ENCODE measurements at regions not wholly inside any gene's neighbourhood (a gene's known extent, or its start where the extent isn't known, plus 50 kb on each side); places are given as distances from the start of the nearest gene placed in this dataset.

DNA sequence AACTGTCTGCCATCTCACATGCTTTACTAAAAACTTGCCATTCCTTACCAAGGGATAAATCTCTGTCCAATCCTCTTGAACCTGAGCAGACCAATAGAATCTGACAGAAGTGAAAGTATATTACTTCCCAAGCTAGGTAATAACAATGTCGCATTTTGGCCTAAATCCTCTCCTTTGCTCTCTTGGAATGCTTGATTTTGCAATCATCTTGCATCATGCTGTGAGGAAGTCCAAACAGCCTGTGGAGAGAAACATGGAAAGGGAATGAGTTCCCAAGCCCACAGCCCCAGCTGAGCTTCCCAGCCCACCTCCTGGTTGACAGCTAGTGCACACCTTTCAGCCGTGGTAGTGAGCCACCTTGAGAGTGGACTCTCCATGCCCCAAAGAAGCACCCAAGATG, 540.6 kb downstream of the STK39 start:
- ChIA-PET CTCF (no interaction called here), POLR2A (no interaction called here)
- TF ChIP-seq CTBP1 (IDR thresholded peaks at IDR 0.05; ENCODE audit: borderline replicate concordance) (no peak), TARDBP (IDR thresholded peaks at IDR 0.05) (no peak), LEF1 (IDR thresholded peaks at IDR 0.05; ENCODE audit: borderline replicate concordance) (no peak), ZNF384 (IDR thresholded peaks at IDR 0.05) (no peak), PKNOX1 (IDR thresholded peaks at IDR 0.05) (no peak), ARNT (IDR thresholded peaks at IDR 0.05) (no peak), BHLHE40 (IDR thresholded peaks at IDR 0.05; ENCODE audit: borderline replicate concordance) (no peak), HDGF (IDR thresholded peaks at IDR 0.05; ENCODE audit: borderline replicate concordance) (no peak), SUZ12 (IDR thresholded peaks at IDR 0.05) (no peak)
- no peak for DNase-seq (ENCODE audit: extremely low spot score)

DNA sequence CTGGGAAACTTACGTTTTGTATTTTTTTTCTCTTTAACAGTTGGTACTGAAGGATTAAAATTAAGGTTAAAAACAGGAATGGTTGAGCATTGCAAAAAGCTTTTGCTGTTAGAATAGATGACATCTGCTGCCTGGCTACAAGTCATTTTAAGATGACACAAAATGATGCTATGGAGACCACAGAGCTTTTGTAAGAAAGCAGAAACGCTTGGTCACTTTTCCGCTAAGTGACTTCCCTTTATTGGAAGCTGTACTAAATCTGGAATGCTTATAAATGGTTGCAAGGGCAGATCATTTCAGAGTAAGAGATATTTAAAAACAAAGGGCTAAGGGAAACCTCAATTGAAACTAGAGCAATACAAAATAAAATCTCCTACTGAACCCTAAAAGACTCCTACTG, 544.0 kb downstream of the STK39 start:
- TF ChIP-seq SP1 (IDR thresholded peaks at IDR 0.05) (no peak), FOXK2 (IDR thresholded peaks at IDR 0.05) (no peak), ELF4 (IDR thresholded peaks at IDR 0.05) (no peak)
- ChIA-PET POLR2A (no interaction called here), CTCF (no interaction called here)
- no peak for DNase-seq (ENCODE audit: extremely low spot score)

GRCh38 chr2:167702227-167702626, 545.2 kb downstream of the STK39 start:
- TF ChIP-seq CTBP1 (IDR thresholded peaks at IDR 0.05; ENCODE audit: borderline replicate concordance) (no peak), PKNOX1 (IDR thresholded peaks at IDR 0.05) (no peak), HDGF (IDR thresholded peaks at IDR 0.05; ENCODE audit: borderline replicate concordance) (no peak), NFRKB (IDR thresholded peaks at IDR 0.05) (no peak), LEF1 (IDR thresholded peaks at IDR 0.05; ENCODE audit: borderline replicate concordance) (no peak), BHLHE40 (IDR thresholded peaks at IDR 0.05; ENCODE audit: borderline replicate concordance) (no peak), L3MBTL2 (conservative IDR thresholded peaks at IDR 0.05) (no peak), FOXM1 (IDR thresholded peaks at IDR 0.05; ENCODE audit: borderline replicate concordance) (no peak), FOXK2 (IDR thresholded peaks at IDR 0.05) (no peak), ARNT (IDR thresholded peaks at IDR 0.05) (no peak), SP1 (IDR thresholded peaks at IDR 0.05) (no peak), TARDBP (IDR thresholded peaks at IDR 0.05) (no peak), SUZ12 (IDR thresholded peaks at IDR 0.05) (no peak), ZNF384 (IDR thresholded peaks at IDR 0.05) (no peak), ELF4 (IDR thresholded peaks at IDR 0.05) (no peak), FOXA1 (IDR thresholded peaks at IDR 0.05) (no peak)
- CTCF ChIA-PET, result no interaction called here
- DNase-seq (ENCODE audit: extremely low spot score), result no peak
- POLR2A ChIA-PET, result no interaction called here

DNA sequence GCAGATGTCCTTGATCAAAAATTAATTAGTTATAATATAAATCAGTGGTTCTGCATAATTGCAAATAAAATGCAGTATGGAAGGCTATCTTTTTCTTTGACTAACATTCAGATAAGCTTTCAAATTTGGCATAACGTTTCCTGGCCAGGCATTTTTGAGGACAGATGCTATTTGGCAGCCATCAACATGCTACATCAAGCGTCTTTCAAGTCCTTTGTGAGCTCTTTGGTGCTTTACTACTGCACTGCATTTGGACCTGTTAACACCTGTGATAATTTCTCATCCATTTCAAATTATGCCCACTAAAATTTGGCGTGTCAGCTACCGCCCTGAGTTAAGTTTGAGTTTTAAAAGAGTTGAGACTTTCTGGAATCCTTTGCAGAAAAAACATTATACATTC, 545.7 kb downstream of the STK39 start:
- no peak for DNase-seq (ENCODE audit: extremely low spot score)
- ChIA-PET POLR2A (no interaction called here), CTCF (no interaction called here)
- TF ChIP-seq LEF1 (IDR thresholded peaks at IDR 0.05; ENCODE audit: borderline replicate concordance) (no peak), FOXM1 (IDR thresholded peaks at IDR 0.05; ENCODE audit: borderline replicate concordance) (no peak), ELF4 (IDR thresholded peaks at IDR 0.05) (no peak)

GRCh38 chr2:167697948-167698347, 549.4 kb downstream of the STK39 start:
- no peak for DNase-seq (ENCODE audit: extremely low spot score)
- ChIA-PET CTCF (no interaction called here), POLR2A (no interaction called here)
- TF ChIP-seq NFRKB (IDR thresholded peaks at IDR 0.05) (no peak), LEF1 (IDR thresholded peaks at IDR 0.05; ENCODE audit: borderline replicate concordance) (no peak), ELF4 (IDR thresholded peaks at IDR 0.05) (no peak), FOXM1 (IDR thresholded peaks at IDR 0.05; ENCODE audit: borderline replicate concordance) (no peak), ZNF384 (IDR thresholded peaks at IDR 0.05) (no peak), PKNOX1 (IDR thresholded peaks at IDR 0.05) (no peak), FOXK2 (IDR thresholded peaks at IDR 0.05) (no peak)

GRCh38 chr2:167697194-167697593, 550.2 kb downstream of the STK39 start:
- no peak for DNase-seq (ENCODE audit: extremely low spot score)
- TF ChIP-seq HDGF (IDR thresholded peaks at IDR 0.05; ENCODE audit: borderline replicate concordance) (no peak), FOXA1 (IDR thresholded peaks at IDR 0.05) (no peak), FOXM1 (IDR thresholded peaks at IDR 0.05; ENCODE audit: borderline replicate concordance) (no peak), PKNOX1 (IDR thresholded peaks at IDR 0.05) (no peak), CTBP1 (IDR thresholded peaks at IDR 0.05; ENCODE audit: borderline replicate concordance) (no peak), NFRKB (IDR thresholded peaks at IDR 0.05) (no peak), LEF1 (IDR thresholded peaks at IDR 0.05; ENCODE audit: borderline replicate concordance) (no peak), ELF4 (IDR thresholded peaks at IDR 0.05) (no peak), BHLHE40 (IDR thresholded peaks at IDR 0.05; ENCODE audit: borderline replicate concordance) (no peak), TARDBP (IDR thresholded peaks at IDR 0.05) (no peak), L3MBTL2 (conservative IDR thresholded peaks at IDR 0.05) (no peak), ARNT (IDR thresholded peaks at IDR 0.05) (no peak), ZNF384 (IDR thresholded peaks at IDR 0.05) (no peak), FOXK2 (IDR thresholded peaks at IDR 0.05) (no peak), SUZ12 (IDR thresholded peaks at IDR 0.05) (no peak), SP1 (IDR thresholded peaks at IDR 0.05) (no peak)
- POLR2A ChIA-PET, result no interaction called here
- CTCF ChIA-PET, result no interaction called here
